ENCODE measurements at regions not wholly inside any gene's neighbourhood (a gene's known extent, or its start where the extent isn't known, plus 50 kb on each side); places are given as distances from the start of the nearest gene placed in this dataset.

GRCh38 chr5:171610686-171611085 is 174.9 kb upstream of the SMIM23 start (continued):
- TF ChIP-seq JUN (IDR thresholded peaks at IDR 0.05; ENCODE audit: low read depth, low read length) (no peak), TAF1 (IDR thresholded peaks at IDR 0.05; ENCODE audit: low read depth, low read length) (no peak)

Measured in H1 (cell line).